AML-193 (cell line): ENCODE measurements at regions not wholly inside any gene's neighbourhood (a gene's known extent, or its start where the extent isn't known, plus 50 kb on each side); places are given as distances from the start of the nearest gene placed in this dataset.

Source experiments
- DNase-seq, 2 experiments: peaks; one replicate each; lab custom pipeline; 2025; lab: John Stamatoyannopoulos, UW

- DNase-seq = no peak
Observed at GRCh38 chr6:143621876-143622605, 55.7 kb upstream of the PHACTR2 start.

GRCh38 chr6:143621159-143621873, 56.4 kb upstream of the PHACTR2 start:
- DNase-seq = no peak

GRCh38 chr6:143620447-143620846, 57.3 kb upstream of the PHACTR2 start:
- DNase-seq = no peak

GRCh38 chr6:143619824-143620401, 57.9 kb upstream of the PHACTR2 start:
- no peak for DNase-seq

- no peak for DNase-seq
Observed at GRCh38 chr6:143616741-143617140, 61.0 kb upstream of the PHACTR2 start.

- DNase-seq = no peak
Observed at GRCh38 chr6:143615785-143616184, 62.0 kb upstream of the PHACTR2 start.

- peak; percentile 64 to 65 for DNase-seq
Observed at GRCh38 chr6:143614235-143614634, 63.5 kb upstream of the PHACTR2 start.

GRCh38 chr6:143613749-143614148, 64.0 kb upstream of the PHACTR2 start:
- DNase-seq = no peak

GRCh38 chr6:143612186-143612585, 65.6 kb upstream of the PHACTR2 start:
- DNase-seq = no peak

GRCh38 chr6:143611580-143611979, 66.2 kb upstream of the PHACTR2 start:
- no peak for DNase-seq

- DNase-seq = no peak
Observed at GRCh38 chr6:143609972-143610371, 67.8 kb upstream of the PHACTR2 start.

GRCh38 chr6:143609501-143609900, 68.3 kb upstream of the PHACTR2 start:
- DNase-seq = no peak

GRCh38 chr6:143608906-143609305, 68.9 kb upstream of the PHACTR2 start:
- DNase-seq = no peak

GRCh38 chr6:143607974-143608373, 69.8 kb upstream of the PHACTR2 start:
- no peak for DNase-seq

GRCh38 chr6:143607168-143607567, 70.6 kb upstream of the PHACTR2 start:
- DNase-seq = no peak

GRCh38 chr6:143605906-143606521, 71.8 kb upstream of the PHACTR2 start:
- DNase-seq = no peak

- no peak for DNase-seq
Observed at GRCh38 chr6:143603455-143603854, 74.3 kb upstream of the PHACTR2 start.

- DNase-seq = no peak
Observed at GRCh38 chr6:143601504-143601903, 76.3 kb upstream of the PHACTR2 start.

- DNase-seq = no peak
Observed at GRCh38 chr6:143600821-143601220, 76.9 kb upstream of the PHACTR2 start.

GRCh38 chr6:143598466-143599080, 79.2 kb upstream of the PHACTR2 start:
- DNase-seq = peak; percentile 93 to 96

- peak; percentile 44 to 62 for DNase-seq
Observed at GRCh38 chr6:143596866-143597265, 80.9 kb upstream of the PHACTR2 start.
